Suprapubic skin (tissue), 4 donors: ENCODE measurements at regions not wholly inside any gene's neighbourhood (a gene's known extent, or its start where the extent isn't known, plus 50 kb on each side); places are given as distances from the start of the nearest gene placed in this dataset.

Experiments used
- CTCF ChIP-seq, 2 donors: fragments of 200-600 bp in 1 of 2; fragments of 450-650 bp in 1 of 2; sonication (generic) in 1 of 2; IDR thresholded peaks; one replicate each; pipeline ENCODE4 v1.5.1; 2016 to 2019; ENCODE audit warnings: antibody characterized with exemption in 2 of 2, mild to moderate bottlenecking in 1 of 2, moderate library complexity in 1 of 2
- POLR2A ChIP-seq, 2 donors: fragments of 450-650 bp; IDR thresholded peaks; one replicate each; pipeline ENCODE4 v1.6.1; 2017; ENCODE audit warnings: antibody characterized with exemption in 2 of 2, mild to moderate bottlenecking in 2 of 2, moderate library complexity in 2 of 2
- POLR2AphosphoS5 ChIP-seq, 3 donors: sonication (generic); formaldehyde crosslinking; IDR thresholded peaks; one replicate each; pipeline ENCODE4 v1.6.1; 2017; ENCODE audit warnings: antibody characterized with exemption in 3 of 3

GRCh38 chr3:27556887-27557286 is 72.7 kb upstream of the SLC4A7 start:
- TF ChIP-seq CTCF (IDR thresholded peaks at IDR 0.05), result no peak
- TF ChIP-seq POLR2AphosphoS5 (IDR thresholded peaks at IDR 0.05), result no peak
- TF ChIP-seq POLR2A (IDR thresholded peaks at IDR 0.05), result no peak
